Activated CD8-positive, alpha-beta T cell treated with anti-CD3 and anti-CD28 coated beads for 36 hours (primary cell): ENCODE measurements at regions not wholly inside any gene's neighbourhood (a gene's known extent, or its start where the extent isn't known, plus 50 kb on each side); places are given as distances from the start of the nearest gene placed in this dataset.

Experiments used
- ATAC-seq: fragments of 200-7000 bp; cut with Tn5 transposase; one replicate; pipeline ENCODE4 v1.10.0; 2021; ENCODE audit warnings: mild to moderate bottlenecking, moderate library complexity
- CTCF ChIA-PET: fragments of 350-600 bp; sonication (Branson Sonifier 250); formaldehyde crosslinking; loops from one replicate; lab custom pipeline; 2021; ENCODE audit warnings: antibody characterized with exemption; lab: Charles Lee
- POLR2A ChIA-PET: fragments of 350-600 bp; sonication (Branson Sonifier 250); formaldehyde crosslinking; loops from one replicate; lab custom pipeline; 2021; ENCODE audit warnings: antibody characterized with exemption; lab: Charles Lee
- DNase-seq: peaks from one replicate; pipeline ENCODE4 v3.0.0-alpha.2; 2020
- H3K27ac Mint-ChIP-seq: one replicate; pipeline ENCODE4 v1.8.0; 2021; ENCODE audit warnings: mild to moderate bottlenecking, mixed read lengths
- H3K27me3 Mint-ChIP-seq: one replicate; pipeline ENCODE4 v1.8.0; 2021; ENCODE audit warnings: mixed read lengths
- H3K36me3 Mint-ChIP-seq: one replicate; pipeline ENCODE4 v1.8.0; 2021; ENCODE audit warnings: low read depth, mixed read lengths
- H3K4me1 Mint-ChIP-seq: one replicate; pipeline ENCODE4 v1.8.0; 2021; ENCODE audit warnings: low read depth, mixed read lengths
- H3K4me3 Mint-ChIP-seq: one replicate; pipeline ENCODE4 v1.8.0; 2021; ENCODE audit warnings: mild to moderate bottlenecking, moderate library complexity, mixed read lengths
- H3K9me3 Mint-ChIP-seq: one replicate; pipeline ENCODE4 v1.8.0; 2021; ENCODE audit warnings: mixed read lengths
- intact Hi-C: fragments of 100-400 bp; cut with micrococcal nuclease; formaldehyde crosslinking; loops from one replicate; pipeline ENCODE4 v1.10.0; 2022
- TF ChIP-seq, protein P1 (sequence below): fragments of 200-600 bp; IDR thresholded peaks from one replicate; pipeline ENCODE4 v1.8.0; 2022; ENCODE audit warnings: antibody characterized with exemption, mild to moderate bottlenecking

DNA sequence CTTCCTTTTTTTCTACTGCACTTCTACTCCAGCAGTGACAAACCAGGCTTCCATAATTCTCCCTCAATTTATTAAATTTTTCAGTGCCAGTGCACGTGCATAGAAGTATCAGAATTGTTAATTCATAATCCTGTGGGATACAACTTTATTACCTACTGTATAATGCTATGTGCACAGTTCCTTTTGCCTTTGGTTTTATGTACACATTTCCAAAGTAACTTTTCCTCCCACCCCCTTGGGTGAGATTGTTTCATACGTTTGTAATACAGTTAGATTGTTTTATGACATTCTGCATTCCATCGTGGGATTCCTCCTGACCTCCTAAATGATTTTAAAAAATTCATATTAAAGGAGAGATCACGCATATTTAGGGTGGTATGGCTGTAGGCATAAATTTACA is 128.1 kb downstream of the TTC6 start:
- H3K4me3 Mint-ChIP-seq, result no peak overlapping the region
- H3K36me3 Mint-ChIP-seq, result no peaks in the 10 kb centered on the region
- H3K27me3 Mint-ChIP-seq, result no peaks in the 10 kb centered on the region
- intact Hi-C loops, result no loop called here
- DNase-seq (no peak), ATAC-seq (no peak)
- H3K27ac Mint-ChIP-seq, result no peak overlapping the region
- POLR2A ChIA-PET, result no interaction called here
- no peaks in the 10 kb centered on the region for H3K4me1 Mint-ChIP-seq
- no peaks in the 10 kb centered on the region for H3K9me3 Mint-ChIP-seq
- CTCF ChIA-PET, result no interaction called here
- TF ChIP-seq, protein P1, sequence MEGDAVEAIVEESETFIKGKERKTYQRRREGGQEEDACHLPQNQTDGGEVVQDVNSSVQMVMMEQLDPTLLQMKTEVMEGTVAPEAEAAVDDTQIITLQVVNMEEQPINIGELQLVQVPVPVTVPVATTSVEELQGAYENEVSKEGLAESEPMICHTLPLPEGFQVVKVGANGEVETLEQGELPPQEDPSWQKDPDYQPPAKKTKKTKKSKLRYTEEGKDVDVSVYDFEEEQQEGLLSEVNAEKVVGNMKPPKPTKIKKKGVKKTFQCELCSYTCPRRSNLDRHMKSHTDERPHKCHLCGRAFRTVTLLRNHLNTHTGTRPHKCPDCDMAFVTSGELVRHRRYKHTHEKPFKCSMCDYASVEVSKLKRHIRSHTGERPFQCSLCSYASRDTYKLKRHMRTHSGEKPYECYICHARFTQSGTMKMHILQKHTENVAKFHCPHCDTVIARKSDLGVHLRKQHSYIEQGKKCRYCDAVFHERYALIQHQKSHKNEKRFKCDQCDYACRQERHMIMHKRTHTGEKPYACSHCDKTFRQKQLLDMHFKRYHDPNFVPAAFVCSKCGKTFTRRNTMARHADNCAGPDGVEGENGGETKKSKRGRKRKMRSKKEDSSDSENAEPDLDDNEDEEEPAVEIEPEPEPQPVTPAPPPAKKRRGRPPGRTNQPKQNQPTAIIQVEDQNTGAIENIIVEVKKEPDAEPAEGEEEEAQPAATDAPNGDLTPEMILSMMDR, result no peak

DNA sequence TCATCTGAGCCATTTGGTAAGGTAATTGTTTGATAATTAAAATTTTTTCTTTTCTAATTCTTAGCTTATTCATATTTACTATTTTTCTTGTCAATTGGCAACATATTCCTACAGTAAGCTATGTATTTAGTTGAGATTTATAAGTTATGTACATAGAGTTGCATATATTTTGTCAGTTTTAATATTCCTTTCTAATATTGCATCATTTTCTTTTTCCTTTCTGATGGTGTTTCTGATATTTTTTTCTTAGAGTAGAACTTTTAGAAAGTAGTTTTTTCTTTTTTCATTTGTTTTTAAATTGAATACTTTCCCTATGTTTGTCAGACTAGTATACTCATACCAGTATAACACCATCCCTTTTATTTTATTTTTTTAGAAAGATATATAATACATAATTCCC is 131.3 kb downstream of the TTC6 start:
- Mint-ChIP-seq H3K27me3 (no peaks in the 10 kb centered on the region), H3K9me3 (no peaks in the 10 kb centered on the region), H3K4me3 (no peak overlapping the region), H3K4me1 (no peaks in the 10 kb centered on the region), H3K36me3 (no peaks in the 10 kb centered on the region), H3K27ac (no peak overlapping the region)
- DNase-seq (no peak), ATAC-seq (no peak)
- intact Hi-C loops, result no loop called here
- ChIA-PET CTCF (no interaction called here), POLR2A (no interaction called here)
- TF ChIP-seq, protein P1, result no peak

DNA sequence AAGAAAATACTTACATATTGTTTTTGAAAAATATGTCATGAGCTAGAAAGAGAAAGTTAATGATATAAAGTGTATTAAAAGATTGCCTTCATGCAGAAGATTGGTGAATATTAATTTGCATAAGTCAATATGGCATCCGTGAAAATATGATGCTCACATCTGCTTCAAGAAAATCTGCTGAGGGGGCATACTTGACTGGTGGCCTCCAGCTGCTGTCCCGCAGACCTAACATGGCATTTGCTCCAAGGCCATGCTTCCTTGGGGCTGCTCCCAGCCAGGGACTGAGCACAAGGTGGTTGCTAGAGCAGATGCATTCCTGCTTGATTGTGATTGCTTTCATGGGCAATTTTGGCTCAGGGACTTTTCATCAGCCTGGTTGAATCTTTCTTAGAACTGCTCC is 133.8 kb downstream of the TTC6 start:
- H3K36me3 Mint-ChIP-seq, result no peaks in the 10 kb centered on the region
- no peak overlapping the region for H3K27ac Mint-ChIP-seq
- H3K4me3 Mint-ChIP-seq, result no peak overlapping the region
- ATAC-seq, result no peak
- no peaks in the 10 kb centered on the region for H3K9me3 Mint-ChIP-seq
- TF ChIP-seq, protein P1, result no peak
- CTCF ChIA-PET, result no interaction called here
- DNase-seq, result no peak
- H3K27me3 Mint-ChIP-seq, result no peaks in the 10 kb centered on the region
- POLR2A ChIA-PET, result no interaction called here
- intact Hi-C loops, result no loop called here
- no peaks in the 10 kb centered on the region for H3K4me1 Mint-ChIP-seq

DNA sequence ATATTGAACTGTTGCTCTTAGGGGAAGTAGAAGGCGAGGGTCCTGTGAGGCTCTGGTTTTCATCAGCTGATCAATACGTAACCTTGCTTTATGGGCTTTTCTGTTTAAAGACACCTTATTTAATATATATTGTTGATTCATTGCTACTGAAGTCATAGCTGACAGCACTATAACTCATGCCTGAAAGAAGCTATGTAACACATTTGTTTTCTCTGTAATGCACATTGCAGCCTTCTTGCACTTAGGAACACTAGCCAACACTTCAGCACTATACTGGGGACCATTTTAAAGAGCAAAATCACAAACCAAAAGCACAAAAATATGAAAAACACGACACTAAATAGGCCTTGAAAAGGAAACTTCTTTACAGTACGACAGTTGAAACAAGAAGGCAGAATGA is 135.7 kb downstream of the TTC6 start:
- Mint-ChIP-seq H3K36me3 (no peaks in the 10 kb centered on the region), H3K27ac (no peak overlapping the region), H3K9me3 (no peaks in the 10 kb centered on the region), H3K27me3 (no peaks in the 10 kb centered on the region), H3K4me1 (no peaks in the 10 kb centered on the region), H3K4me3 (no peak overlapping the region)
- CTCF ChIA-PET, result no interaction called here
- POLR2A ChIA-PET, result no interaction called here
- ATAC-seq (no peak), DNase-seq (no peak)
- intact Hi-C loops, result no loop called here
- TF ChIP-seq, protein P1, result no peak

DNA sequence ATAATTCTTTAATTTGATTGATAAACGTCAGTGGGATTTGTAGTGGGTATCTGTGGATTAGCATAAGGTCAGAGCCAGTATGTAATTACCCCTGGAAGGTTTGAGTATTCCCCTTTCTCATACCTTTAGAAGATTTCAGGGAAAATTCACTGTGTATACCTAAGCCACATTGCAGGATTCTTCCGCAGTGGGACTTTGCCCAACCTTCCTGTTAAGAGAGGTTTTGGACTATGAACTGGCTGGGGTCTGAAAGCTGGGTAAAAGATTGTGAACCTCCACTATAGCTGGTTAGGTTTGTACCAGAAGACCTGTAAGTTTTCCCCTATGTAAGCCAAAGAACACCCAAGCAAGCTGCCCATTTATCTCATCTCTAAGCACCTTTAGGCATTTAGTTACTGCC is 150.2 kb downstream of the TTC6 start:
- Mint-ChIP-seq H3K9me3 (peaks cover 4% of the 10 kb centered on the region), H3K27me3 (no peaks in the 10 kb centered on the region), H3K36me3 (no peaks in the 10 kb centered on the region), H3K4me1 (no peaks in the 10 kb centered on the region), H3K27ac (no peak overlapping the region), H3K4me3 (no peak overlapping the region)
- TF ChIP-seq, protein P1, result no peak
- intact Hi-C loops, result no loop called here
- ATAC-seq (no peak), DNase-seq (no peak)
- ChIA-PET POLR2A (no interaction called here), CTCF (no interaction called here)
